Vagina (tissue), 2 donors: ENCODE measurements at regions not wholly inside any gene's neighbourhood (a gene's known extent, or its start where the extent isn't known, plus 50 kb on each side); places are given as distances from the start of the nearest gene placed in this dataset.

ENCODE experiments used
- POLR2A ChIP-seq, 2 donors: fragments of 450-650 bp; IDR thresholded peaks; one replicate each; pipeline ENCODE4 v1.6.1; 2017; ENCODE audit warnings: antibody characterized with exemption in 2 of 2, mild to moderate bottlenecking in 2 of 2, moderate library complexity in 2 of 2
- POLR2AphosphoS5 ChIP-seq, 2 donors: sonication (generic); formaldehyde crosslinking; IDR thresholded peaks; one replicate each; pipeline ENCODE4 v1.9.0; 2017; ENCODE audit warnings: antibody characterized with exemption in 2 of 2, mild to moderate bottlenecking in 2 of 2, low read depth in 1 of 2; ENCODE audit not compliant: insufficient read depth in 1 of 2
- TF ChIP-seq, protein P1 (sequence below), 3 experiments: fragments of 450-650 bp in 2 of 3; fragments of 200-600 bp in 1 of 3; sonication (generic) in 1 of 3; IDR thresholded peaks; one replicate each; pipeline ENCODE4 v1.5.1; 2017 to 2019; ENCODE audit warnings: antibody characterized with exemption in 3 of 3, mild to moderate bottlenecking in 2 of 3, moderate library complexity in 2 of 3

DNA sequence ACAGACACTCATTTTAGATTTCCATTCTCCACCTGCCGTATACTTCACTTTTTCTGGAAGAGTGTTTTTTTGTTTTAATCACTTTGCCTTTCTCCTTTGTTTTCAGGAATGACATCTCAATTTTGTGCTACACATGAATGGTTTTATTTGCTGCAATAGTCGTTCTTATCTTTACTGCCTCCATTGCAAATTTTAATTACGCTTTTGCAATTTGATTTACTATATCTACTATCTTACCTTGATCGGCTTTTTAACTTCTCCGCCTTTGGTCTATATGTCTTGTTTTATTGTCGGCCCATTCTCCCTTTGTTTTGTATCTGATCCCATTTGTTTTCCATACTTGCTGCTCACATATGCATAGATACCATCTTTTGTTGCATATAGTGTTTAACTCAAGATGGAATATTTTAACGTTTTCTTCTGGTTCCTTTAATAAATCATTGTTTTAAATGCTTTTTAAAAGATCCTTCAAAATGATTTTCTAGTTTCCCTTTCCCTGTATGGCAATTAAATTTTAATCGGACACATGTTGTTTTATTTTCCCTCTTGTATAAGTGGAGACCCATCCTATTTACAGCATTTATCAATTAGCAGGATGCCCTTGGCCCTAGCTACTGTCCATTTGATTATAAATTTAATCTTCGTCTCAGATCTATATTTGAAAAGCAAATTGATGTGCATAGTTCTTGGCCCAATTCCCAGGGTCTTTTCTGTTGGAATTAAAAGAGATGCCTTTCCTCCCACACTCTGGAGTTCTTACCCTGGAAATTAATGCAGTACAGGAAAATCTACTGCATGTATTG, 97.2 kb upstream of the CNTN4 start:
- TF ChIP-seq POLR2A (IDR thresholded peaks at IDR 0.05) (no peak), POLR2AphosphoS5 (IDR thresholded peaks at IDR 0.05; ENCODE audit: insufficient read depth in 1 of 2, low read depth in 1 of 2) (no peak)
- TF ChIP-seq, protein P1, sequence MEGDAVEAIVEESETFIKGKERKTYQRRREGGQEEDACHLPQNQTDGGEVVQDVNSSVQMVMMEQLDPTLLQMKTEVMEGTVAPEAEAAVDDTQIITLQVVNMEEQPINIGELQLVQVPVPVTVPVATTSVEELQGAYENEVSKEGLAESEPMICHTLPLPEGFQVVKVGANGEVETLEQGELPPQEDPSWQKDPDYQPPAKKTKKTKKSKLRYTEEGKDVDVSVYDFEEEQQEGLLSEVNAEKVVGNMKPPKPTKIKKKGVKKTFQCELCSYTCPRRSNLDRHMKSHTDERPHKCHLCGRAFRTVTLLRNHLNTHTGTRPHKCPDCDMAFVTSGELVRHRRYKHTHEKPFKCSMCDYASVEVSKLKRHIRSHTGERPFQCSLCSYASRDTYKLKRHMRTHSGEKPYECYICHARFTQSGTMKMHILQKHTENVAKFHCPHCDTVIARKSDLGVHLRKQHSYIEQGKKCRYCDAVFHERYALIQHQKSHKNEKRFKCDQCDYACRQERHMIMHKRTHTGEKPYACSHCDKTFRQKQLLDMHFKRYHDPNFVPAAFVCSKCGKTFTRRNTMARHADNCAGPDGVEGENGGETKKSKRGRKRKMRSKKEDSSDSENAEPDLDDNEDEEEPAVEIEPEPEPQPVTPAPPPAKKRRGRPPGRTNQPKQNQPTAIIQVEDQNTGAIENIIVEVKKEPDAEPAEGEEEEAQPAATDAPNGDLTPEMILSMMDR (IDR thresholded peaks at IDR 0.05): no peak
